MG63 (cell line): ENCODE measurements at regions not wholly inside any gene's neighbourhood (a gene's known extent, or its start where the extent isn't known, plus 50 kb on each side); places are given as distances from the start of the nearest gene placed in this dataset.
"Not testable (repeated sequence)": the region's sequence is repeated elsewhere in the genome, so short reads cannot be mapped to it uniquely, and the experiment has no call there.

Source experiments
- DNase-seq: peaks from one replicate; pipeline ENCODE4 v3.0.0-alpha.2; 2020
- H3K27me3 ChIP-seq: fragments of 250-450 bp; sonication (Bioruptor Pico); 2 replicates; pipeline ENCODE4 v1.5.1; 2020; ENCODE audit warnings: mild to moderate bottlenecking, moderate library complexity
- H3K36me3 ChIP-seq: fragments of 250-450 bp; sonication (Bioruptor Pico); 2 replicates; pipeline ENCODE4 v1.5.1; 2020; ENCODE audit warnings: mild to moderate bottlenecking, moderate library complexity
- H3K4me3 ChIP-seq: fragments of 250-450 bp; sonication (Bioruptor Pico); 2 replicates; pipeline ENCODE4 v1.5.1; 2020; ENCODE audit warnings: mild to moderate bottlenecking, moderate library complexity
- H3K9me3 ChIP-seq: fragments of 250-450 bp; sonication (Bioruptor Pico); 2 replicates; pipeline ENCODE4 v1.5.1; 2020; ENCODE audit warnings: mild to moderate bottlenecking, moderate library complexity

DNA sequence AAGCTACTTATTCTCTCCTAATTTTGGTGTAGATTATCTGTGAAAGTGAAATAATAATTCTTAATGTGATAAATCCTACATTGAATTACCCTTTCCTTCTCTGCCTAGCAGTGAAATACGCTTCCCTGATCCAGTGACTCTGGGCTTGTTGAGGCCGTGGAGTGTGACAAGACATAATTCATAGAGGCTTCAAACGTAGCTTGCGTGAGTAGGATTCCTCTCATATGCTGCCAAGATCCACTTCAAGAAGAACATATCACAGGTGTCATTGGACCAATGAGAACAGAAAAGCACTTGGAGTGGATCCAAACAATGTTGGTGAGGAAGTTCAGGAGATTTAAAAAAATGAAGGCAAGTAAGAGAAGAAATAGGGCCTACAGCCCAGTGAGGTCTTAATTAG is 221.3 kb upstream of the TMEFF2 start:
- Histone ChIP-seq H3K4me3 (no peak overlapping the region), H3K27me3 (no peaks in the 10 kb centered on the region), H3K9me3 (no peaks in the 10 kb centered on the region), H3K36me3 (no peaks in the 10 kb centered on the region)
- no peak for DNase-seq

DNA sequence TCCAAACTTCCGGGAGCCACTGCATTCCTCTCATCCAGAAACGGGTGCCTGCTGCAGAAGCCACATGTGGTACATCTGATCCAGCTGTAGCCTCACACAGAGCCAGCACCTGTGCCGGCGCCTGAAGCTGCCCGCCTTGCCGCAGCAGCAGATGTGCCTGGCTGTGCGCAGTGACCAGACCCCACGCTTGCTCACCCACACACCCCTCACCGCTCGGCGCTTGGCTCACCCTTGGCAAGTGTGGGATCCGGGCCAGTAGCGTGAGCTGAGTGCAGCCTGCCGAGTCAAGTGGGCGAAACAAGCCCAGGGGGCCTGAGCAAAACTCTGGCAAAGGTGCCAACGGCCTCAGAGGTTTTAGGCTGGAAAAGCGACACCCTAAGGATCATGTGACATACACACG is 220.1 kb upstream of the TMEFF2 start:
- H3K27me3 ChIP-seq = no peaks in the 10 kb centered on the region
- H3K4me3 ChIP-seq = no peak overlapping the region
- no peak for DNase-seq
- no peaks in the 10 kb centered on the region for H3K36me3 ChIP-seq
- H3K9me3 ChIP-seq = no peaks in the 10 kb centered on the region

GRCh38 chr2:192413812-192414681 is 219.3 kb upstream of the TMEFF2 start:
- H3K9me3 ChIP-seq = no peaks in the 10 kb centered on the region
- no peaks in the 10 kb centered on the region for H3K36me3 ChIP-seq
- H3K27me3 ChIP-seq = no peaks in the 10 kb centered on the region
- DNase-seq = no peak
- no peak overlapping the region for H3K4me3 ChIP-seq

- DNase-seq, H3K9me3 ChIP-seq, H3K36me3 ChIP-seq, H3K27me3 ChIP-seq, H3K4me3 ChIP-seq: not testable (repeated sequence)
Observed at GRCh38 chr2:192412866-192413265, 218.1 kb upstream of the TMEFF2 start.

- Histone ChIP-seq H3K27me3 (no peaks in the 10 kb centered on the region), H3K9me3 (no peaks in the 10 kb centered on the region), H3K36me3 (no peaks in the 10 kb centered on the region), H3K4me3 (no peak overlapping the region)
- no peak for DNase-seq
Observed at GRCh38 chr2:192412394-192412793, 217.7 kb upstream of the TMEFF2 start.

GRCh38 chr2:192411755-192412154 is 217.0 kb upstream of the TMEFF2 start:
- H3K27me3 ChIP-seq = no peaks in the 10 kb centered on the region

GRCh38 chr2:192410319-192410718 is 215.6 kb upstream of the TMEFF2 start:
- no peak for DNase-seq
- Histone ChIP-seq H3K4me3 (no peak overlapping the region), H3K36me3 (no peaks in the 10 kb centered on the region), H3K27me3 (no peaks in the 10 kb centered on the region), H3K9me3 (no peaks in the 10 kb centered on the region)

More at GRCh38 chr2:192411755-192412154, 217.0 kb upstream of the TMEFF2 start:
- no peaks in the 10 kb centered on the region for H3K9me3 ChIP-seq
- DNase-seq = no peak
- no peak overlapping the region for H3K4me3 ChIP-seq
- no peaks in the 10 kb centered on the region for H3K36me3 ChIP-seq

DNA sequence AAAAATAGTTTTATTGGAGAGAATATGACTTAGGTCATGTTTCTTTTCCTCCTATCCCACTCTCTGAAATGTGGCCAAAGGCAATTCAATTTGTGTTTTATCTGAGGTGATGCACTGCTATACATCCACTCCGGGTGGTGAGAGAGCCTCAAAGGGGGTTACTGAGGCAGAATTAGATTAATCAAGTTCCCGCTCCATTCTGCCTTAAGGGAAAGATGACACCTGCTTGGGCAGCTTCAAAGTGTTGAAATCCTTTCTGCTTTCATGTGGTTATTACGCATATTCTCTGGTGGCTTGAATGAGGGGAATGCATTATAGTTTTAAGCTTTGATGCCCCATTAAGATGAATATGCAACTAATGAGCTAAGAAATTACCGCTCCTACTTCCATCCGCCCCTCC is 213.0 kb upstream of the TMEFF2 start:
- no peak for DNase-seq
- no peaks in the 10 kb centered on the region for H3K36me3 ChIP-seq
- no peaks in the 10 kb centered on the region for H3K9me3 ChIP-seq
- no peaks in the 10 kb centered on the region for H3K27me3 ChIP-seq
- no peak overlapping the region for H3K4me3 ChIP-seq

GRCh38 chr2:192398236-192398635 is 203.5 kb upstream of the TMEFF2 start:
- DNase-seq = no peak
- H3K9me3 ChIP-seq = no peaks in the 10 kb centered on the region
- H3K36me3 ChIP-seq = no peaks in the 10 kb centered on the region
- H3K27me3 ChIP-seq = no peaks in the 10 kb centered on the region
- no peak overlapping the region for H3K4me3 ChIP-seq

DNA sequence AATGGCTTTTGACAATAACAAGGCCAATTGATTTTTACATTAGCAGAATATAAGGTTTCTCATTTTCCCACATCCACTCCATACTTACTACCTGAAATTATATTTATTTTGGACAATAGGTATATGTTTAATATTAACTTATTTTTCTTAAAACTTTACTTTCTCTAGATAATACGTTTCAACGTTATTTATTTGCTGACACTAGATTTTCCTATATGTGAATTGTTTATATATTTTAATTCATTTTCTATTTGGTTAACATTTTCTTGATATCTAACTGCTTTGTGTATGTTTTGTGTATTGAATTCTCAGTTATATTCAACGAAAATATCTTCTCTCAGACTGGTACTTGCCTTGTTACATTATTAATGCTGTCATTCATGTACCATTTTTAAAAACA is 199.9 kb upstream of the TMEFF2 start:
- H3K36me3 ChIP-seq = no peaks in the 10 kb centered on the region
- DNase-seq = no peak
- H3K27me3 ChIP-seq = no peaks in the 10 kb centered on the region
- H3K4me3 ChIP-seq = no peak overlapping the region
- no peaks in the 10 kb centered on the region for H3K9me3 ChIP-seq

DNA sequence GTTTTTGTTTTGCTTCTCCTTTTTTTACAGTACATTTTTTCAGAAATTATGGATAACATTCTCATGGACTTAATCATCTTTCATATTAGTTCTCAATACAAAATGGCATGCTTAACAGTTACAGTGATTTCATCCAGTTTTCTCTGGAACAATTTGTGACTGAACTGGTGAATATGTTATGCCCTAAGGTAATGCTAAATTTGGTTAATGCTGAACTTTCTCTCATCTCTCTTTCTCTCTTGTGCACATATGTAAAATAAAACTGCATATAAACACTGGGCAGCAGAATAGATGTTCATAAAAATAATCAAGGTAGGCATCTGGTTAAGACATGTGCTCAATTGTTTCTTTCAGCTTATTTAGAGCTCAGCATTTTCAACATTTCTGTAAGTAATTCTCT is 196.3 kb upstream of the TMEFF2 start:
- Histone ChIP-seq H3K4me3 (no peak overlapping the region), H3K27me3 (no peaks in the 10 kb centered on the region), H3K9me3 (no peaks in the 10 kb centered on the region), H3K36me3 (no peaks in the 10 kb centered on the region)
- no peak for DNase-seq

- Histone ChIP-seq H3K36me3 (no peaks in the 10 kb centered on the region), H3K27me3 (no peaks in the 10 kb centered on the region), H3K9me3 (no peaks in the 10 kb centered on the region), H3K4me3 (no peak overlapping the region)
- DNase-seq = no peak
Observed at GRCh38 chr2:192390401-192390800, 195.7 kb upstream of the TMEFF2 start.

GRCh38 chr2:192384191-192384590 is 189.5 kb upstream of the TMEFF2 start:
- DNase-seq, H3K4me3 ChIP-seq, H3K36me3 ChIP-seq, H3K9me3 ChIP-seq, H3K27me3 ChIP-seq: not testable (repeated sequence)

DNA sequence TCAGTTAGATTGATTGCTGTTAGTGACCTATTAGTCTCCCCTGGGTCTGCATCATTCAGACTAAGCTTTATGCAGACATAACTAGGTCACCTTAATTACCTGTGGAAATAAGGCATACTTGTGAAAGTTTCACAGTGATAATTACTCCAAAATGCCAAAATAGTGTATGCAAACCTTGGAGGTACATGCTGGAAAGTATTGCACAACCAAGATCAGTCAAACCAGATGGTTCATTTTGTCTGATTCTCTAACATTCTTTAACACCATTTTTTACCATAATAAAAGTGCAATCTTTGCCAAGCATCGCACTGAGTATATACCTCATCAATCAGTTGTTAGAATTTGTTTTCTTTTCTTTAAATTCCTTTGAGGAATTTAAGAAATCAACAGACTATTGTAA is 186.3 kb upstream of the TMEFF2 start:
- no peaks in the 10 kb centered on the region for H3K9me3 ChIP-seq
- H3K27me3 ChIP-seq = no peaks in the 10 kb centered on the region
- no peak for DNase-seq
- no peaks in the 10 kb centered on the region for H3K36me3 ChIP-seq
- no peak overlapping the region for H3K4me3 ChIP-seq

- Histone ChIP-seq H3K9me3 (no peaks in the 10 kb centered on the region), H3K27me3 (no peaks in the 10 kb centered on the region), H3K36me3 (no peaks in the 10 kb centered on the region), H3K4me3 (no peak overlapping the region)
- no peak for DNase-seq
Observed at GRCh38 chr2:192379736-192380135, 185.0 kb upstream of the TMEFF2 start.

- H3K36me3 ChIP-seq = no peaks in the 10 kb centered on the region
- DNase-seq = no peak
- H3K27me3 ChIP-seq = no peaks in the 10 kb centered on the region
- H3K4me3 ChIP-seq = no peak overlapping the region
- H3K9me3 ChIP-seq = no peaks in the 10 kb centered on the region
Observed at GRCh38 chr2:192377173-192377572, 182.4 kb upstream of the TMEFF2 start.

- DNase-seq = no peak
- Histone ChIP-seq H3K36me3 (no peaks in the 10 kb centered on the region), H3K27me3 (no peaks in the 10 kb centered on the region), H3K9me3 (no peaks in the 10 kb centered on the region), H3K4me3 (no peak overlapping the region)
Observed at GRCh38 chr2:192373754-192374153, 179.0 kb upstream of the TMEFF2 start.

DNA sequence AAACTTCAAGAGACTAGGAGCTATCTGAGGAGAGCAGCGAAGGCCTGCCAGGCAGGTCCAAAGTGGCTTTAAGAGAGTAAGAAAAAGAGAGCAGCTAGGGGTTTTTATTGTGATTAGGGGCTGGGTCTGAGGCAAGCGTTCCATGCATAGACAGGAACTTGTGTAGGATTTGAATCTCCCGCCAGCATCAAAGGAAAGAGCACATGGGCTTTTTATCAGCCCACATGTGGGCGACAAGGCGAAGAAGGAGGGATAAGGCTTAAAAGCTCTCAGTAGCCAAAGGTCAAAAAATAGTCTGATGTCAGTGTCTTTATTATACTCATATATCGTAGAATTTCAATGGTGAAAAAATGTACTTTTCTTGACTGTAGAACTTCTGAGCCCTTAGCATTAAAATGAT is 178.5 kb upstream of the TMEFF2 start:
- Histone ChIP-seq H3K9me3 (no peaks in the 10 kb centered on the region), H3K4me3 (no peak overlapping the region), H3K36me3 (no peaks in the 10 kb centered on the region), H3K27me3 (no peaks in the 10 kb centered on the region)
- no peak for DNase-seq
